ENCODE measurements at regions not wholly inside any gene's neighbourhood (a gene's known extent, or its start where the extent isn't known, plus 50 kb on each side); places are given as distances from the start of the nearest gene placed in this dataset.

DNA sequence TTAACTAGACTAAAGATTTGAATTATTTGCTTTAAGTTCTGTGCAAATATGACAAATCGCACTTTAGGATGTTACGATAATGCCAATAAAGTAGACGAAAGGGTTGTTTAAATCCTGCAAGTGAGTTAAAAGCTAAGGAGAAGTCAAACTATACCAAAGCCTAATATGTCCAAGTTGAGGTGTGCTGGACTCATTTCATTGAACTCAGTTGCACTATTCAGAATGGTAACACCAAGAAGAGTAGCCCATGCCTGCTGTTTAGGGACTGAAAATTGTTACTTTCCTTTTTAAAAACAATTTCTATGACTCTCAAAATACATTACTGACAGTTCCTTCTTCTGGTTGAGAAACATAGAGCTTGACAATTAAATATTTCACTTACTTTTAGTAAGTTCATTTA lies 766.3 kb downstream of the DNAJB9 start:
- no peaks in the 10 kb centered on the region for H3K27me3 ChIP-seq (ENCODE audit: control insufficient read depth, insufficient read depth, low read length)
- no peak overlapping the region for H3K4me3 ChIP-seq (ENCODE audit: low read length)
- WGBS (ENCODE audit: insufficient coverage, insufficient read length), result no CpG with 5 or more reads among the region's 3 CpGs
- no peak overlapping the region for H3K27ac ChIP-seq (ENCODE audit: low read length)
- no peaks in the 10 kb centered on the region for H3K9me3 ChIP-seq (ENCODE audit: control insufficient read depth, insufficient read depth, low read length)
- DNase-seq (ENCODE audit: low read depth, low spot score), result no peak
- no peaks in the 10 kb centered on the region for H3K36me3 ChIP-seq (ENCODE audit: control insufficient read depth, insufficient read depth, low read length)
- no peaks in the 10 kb centered on the region for H3K4me1 ChIP-seq (ENCODE audit: control insufficient read depth, insufficient read depth, low read length)

DNA sequence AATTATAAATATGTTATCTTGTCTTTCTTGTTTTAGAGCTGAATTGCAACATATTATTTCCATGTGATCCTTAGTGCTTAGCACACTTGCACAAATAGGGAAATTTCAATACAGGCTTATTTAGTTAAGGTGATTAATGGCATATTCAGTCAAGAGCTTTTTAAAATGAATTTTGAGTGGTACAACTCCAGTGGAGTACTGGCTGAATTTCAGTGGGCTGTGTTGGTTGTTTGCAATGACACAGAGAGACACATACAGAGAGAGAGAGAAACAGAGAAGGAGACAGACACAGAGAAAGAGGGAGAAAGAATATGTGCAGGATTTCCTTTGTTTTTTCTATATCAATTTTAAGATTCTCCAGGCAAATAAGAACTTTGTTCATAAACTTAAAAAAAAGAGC lies 766.9 kb downstream of the DNAJB9 start:
- no peak overlapping the region for H3K4me3 ChIP-seq (ENCODE audit: low read length)
- H3K27me3 ChIP-seq (ENCODE audit: control insufficient read depth, insufficient read depth, low read length), result no peaks in the 10 kb centered on the region
- no peaks in the 10 kb centered on the region for H3K36me3 ChIP-seq (ENCODE audit: control insufficient read depth, insufficient read depth, low read length)
- no peak overlapping the region for H3K27ac ChIP-seq (ENCODE audit: low read length)
- H3K9me3 ChIP-seq (ENCODE audit: control insufficient read depth, insufficient read depth, low read length), result no peaks in the 10 kb centered on the region
- H3K4me1 ChIP-seq (ENCODE audit: control insufficient read depth, insufficient read depth, low read length), result no peaks in the 10 kb centered on the region
- DNase-seq (ENCODE audit: low read depth, low spot score), result no peak

DNA sequence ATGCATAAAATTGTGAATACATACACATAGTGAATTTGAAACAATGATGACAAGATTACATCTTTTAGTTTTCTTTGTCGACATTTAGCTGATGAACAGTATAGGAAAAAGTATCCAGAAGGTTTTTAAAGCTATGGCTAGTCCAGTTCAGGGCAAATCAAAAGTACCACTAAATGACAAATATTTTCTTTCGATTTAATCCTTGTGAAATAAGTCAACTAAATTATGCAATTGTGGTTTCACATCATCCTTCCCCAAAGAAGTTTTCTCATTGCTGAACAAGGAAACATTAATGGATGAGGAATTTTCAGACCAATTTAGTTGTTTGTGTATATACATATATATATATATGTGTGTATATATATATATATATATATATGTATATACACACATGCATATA lies 774.0 kb downstream of the DNAJB9 start:
- H3K36me3 ChIP-seq (ENCODE audit: control insufficient read depth, insufficient read depth, low read length), result no peaks in the 10 kb centered on the region
- no peak overlapping the region for H3K4me3 ChIP-seq (ENCODE audit: low read length)
- no peak overlapping the region for H3K27ac ChIP-seq (ENCODE audit: low read length)
- H3K4me1 ChIP-seq (ENCODE audit: control insufficient read depth, insufficient read depth, low read length), result no peaks in the 10 kb centered on the region
- H3K9me3 ChIP-seq (ENCODE audit: control insufficient read depth, insufficient read depth, low read length), result no peaks in the 10 kb centered on the region
- DNase-seq (ENCODE audit: low read depth, low spot score), result no peak
- H3K27me3 ChIP-seq (ENCODE audit: control insufficient read depth, insufficient read depth, low read length), result no peaks in the 10 kb centered on the region
- WGBS (ENCODE audit: insufficient coverage, insufficient read length), result no CpG with 5 or more reads among the region's 2 CpGs

DNA sequence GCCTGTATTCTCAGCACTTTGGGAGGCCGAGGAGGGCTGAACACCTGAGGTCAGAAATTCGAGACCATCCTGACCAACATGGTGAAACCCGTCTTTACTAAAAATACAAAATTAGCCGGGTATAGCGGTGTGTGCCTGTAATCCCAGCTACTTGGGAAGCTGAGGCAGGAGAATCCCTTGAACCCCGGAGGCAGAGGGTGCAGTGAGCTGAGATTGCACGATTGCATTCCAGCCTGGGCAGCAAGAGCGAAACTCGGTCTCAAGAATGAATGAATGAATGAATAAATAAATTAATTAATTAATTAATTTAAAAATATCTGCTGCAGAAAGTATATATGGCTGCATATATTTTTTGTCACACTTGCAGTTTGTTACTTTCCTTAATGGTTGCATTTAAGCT lies 781.8 kb downstream of the DNAJB9 start:
- Histone ChIP-seq H3K27me3 (ENCODE audit: control insufficient read depth, insufficient read depth, low read length) (no peaks in the 10 kb centered on the region), H3K4me1 (ENCODE audit: control insufficient read depth, insufficient read depth, low read length) (no peaks in the 10 kb centered on the region), H3K4me3 (ENCODE audit: low read length) (no peak overlapping the region), H3K9me3 (ENCODE audit: control insufficient read depth, insufficient read depth, low read length) (no peaks in the 10 kb centered on the region), H3K36me3 (ENCODE audit: control insufficient read depth, insufficient read depth, low read length) (no peaks in the 10 kb centered on the region), H3K27ac (ENCODE audit: low read length) (no peak overlapping the region)
- no peak for DNase-seq (ENCODE audit: low read depth, low spot score)
- WGBS (ENCODE audit: insufficient coverage, insufficient read length), result no CpG with 5 or more reads among the region's 9 CpGs

DNA sequence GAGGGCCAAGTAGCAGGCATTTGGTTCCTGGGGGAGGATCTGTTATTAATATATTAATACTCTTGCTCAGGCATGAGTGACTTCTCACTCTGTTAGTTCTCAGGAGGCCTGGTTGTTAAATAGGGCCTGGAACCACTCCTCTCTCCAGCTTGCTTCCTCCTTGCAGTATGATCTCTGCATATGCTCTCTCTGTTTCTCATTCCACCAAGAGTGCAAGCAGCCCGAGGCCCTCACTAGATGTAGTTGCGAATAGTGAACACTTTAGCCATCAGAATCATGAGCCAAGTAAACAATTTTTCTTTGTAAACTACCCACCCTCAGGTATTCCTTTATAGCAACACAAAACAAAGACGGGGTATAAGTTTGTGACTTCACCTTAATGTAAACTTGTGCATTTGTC lies 784.3 kb downstream of the DNAJB9 start:
- no CpG with 5 or more reads among the region's 3 CpGs for WGBS (ENCODE audit: insufficient coverage, insufficient read length)

DNA sequence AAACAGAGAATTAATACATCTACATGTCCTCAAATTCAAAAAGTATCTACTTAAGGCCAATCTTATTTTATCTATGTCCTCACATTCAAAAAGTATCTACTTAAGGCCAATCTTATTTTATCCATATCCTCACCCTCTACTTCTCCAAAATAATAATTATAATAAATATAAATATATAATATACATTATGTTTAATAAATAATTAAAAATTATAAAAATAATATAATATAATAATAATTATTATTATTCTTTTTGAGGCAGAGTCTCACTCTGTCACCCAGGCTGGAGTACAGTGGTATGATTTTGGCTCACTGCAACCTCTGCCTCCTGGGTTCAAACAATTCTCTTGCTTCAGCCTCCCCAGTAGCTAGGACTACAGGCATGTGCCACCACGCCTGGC lies 784.9 kb downstream of the DNAJB9 start:
- WGBS (ENCODE audit: insufficient coverage, insufficient read length), result no CpG with 5 or more reads among the region's 1 CpG
- no peak for DNase-seq (ENCODE audit: low read depth, low spot score)
- no peak overlapping the region for H3K4me3 ChIP-seq (ENCODE audit: low read length)
- no peaks in the 10 kb centered on the region for H3K27me3 ChIP-seq (ENCODE audit: control insufficient read depth, insufficient read depth, low read length)
- H3K36me3 ChIP-seq (ENCODE audit: control insufficient read depth, insufficient read depth, low read length), result no peaks in the 10 kb centered on the region
- no peak overlapping the region for H3K27ac ChIP-seq (ENCODE audit: low read length)
- H3K9me3 ChIP-seq (ENCODE audit: control insufficient read depth, insufficient read depth, low read length), result no peaks in the 10 kb centered on the region
- H3K4me1 ChIP-seq (ENCODE audit: control insufficient read depth, insufficient read depth, low read length), result no peaks in the 10 kb centered on the region

More for the DNA sequence above, 784.3 kb downstream of the DNAJB9 start:
- Histone ChIP-seq H3K27ac (ENCODE audit: low read length) (no peak overlapping the region), H3K9me3 (ENCODE audit: control insufficient read depth, insufficient read depth, low read length) (no peaks in the 10 kb centered on the region), H3K27me3 (ENCODE audit: control insufficient read depth, insufficient read depth, low read length) (no peaks in the 10 kb centered on the region), H3K4me1 (ENCODE audit: control insufficient read depth, insufficient read depth, low read length) (no peaks in the 10 kb centered on the region), H3K36me3 (ENCODE audit: control insufficient read depth, insufficient read depth, low read length) (no peaks in the 10 kb centered on the region), H3K4me3 (ENCODE audit: low read length) (no peak overlapping the region)
- no peak for DNase-seq (ENCODE audit: low read depth, low spot score)

DNA sequence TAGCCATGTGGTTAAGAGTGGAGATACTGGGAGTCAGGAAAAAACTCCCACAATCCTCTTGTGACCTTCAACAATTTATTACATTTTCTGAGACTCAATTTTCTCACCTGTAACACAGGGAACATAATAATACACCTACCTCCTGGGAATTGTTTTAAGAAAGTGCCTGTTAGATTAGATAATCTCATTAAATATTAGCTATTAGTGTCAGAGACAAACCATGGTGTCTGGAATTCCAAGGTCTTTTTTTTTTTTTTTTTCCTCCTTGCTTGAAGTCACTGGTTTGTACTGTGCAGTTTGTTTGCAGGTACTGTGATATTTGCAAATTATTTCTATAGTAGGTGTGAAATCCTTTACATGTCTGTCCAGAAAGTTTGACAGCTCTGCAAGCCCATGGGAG lies 806.1 kb downstream of the DNAJB9 start:
- H3K4me1 ChIP-seq (ENCODE audit: control insufficient read depth, insufficient read depth, low read length), result no peaks in the 10 kb centered on the region
- no peak for DNase-seq (ENCODE audit: low read depth, low spot score)
- H3K9me3 ChIP-seq (ENCODE audit: control insufficient read depth, insufficient read depth, low read length), result no peaks in the 10 kb centered on the region
- no peak overlapping the region for H3K27ac ChIP-seq (ENCODE audit: low read length)
- H3K27me3 ChIP-seq (ENCODE audit: control insufficient read depth, insufficient read depth, low read length), result no peaks in the 10 kb centered on the region
- H3K36me3 ChIP-seq (ENCODE audit: control insufficient read depth, insufficient read depth, low read length), result no peaks in the 10 kb centered on the region
- no peak overlapping the region for H3K4me3 ChIP-seq (ENCODE audit: low read length)

DNA sequence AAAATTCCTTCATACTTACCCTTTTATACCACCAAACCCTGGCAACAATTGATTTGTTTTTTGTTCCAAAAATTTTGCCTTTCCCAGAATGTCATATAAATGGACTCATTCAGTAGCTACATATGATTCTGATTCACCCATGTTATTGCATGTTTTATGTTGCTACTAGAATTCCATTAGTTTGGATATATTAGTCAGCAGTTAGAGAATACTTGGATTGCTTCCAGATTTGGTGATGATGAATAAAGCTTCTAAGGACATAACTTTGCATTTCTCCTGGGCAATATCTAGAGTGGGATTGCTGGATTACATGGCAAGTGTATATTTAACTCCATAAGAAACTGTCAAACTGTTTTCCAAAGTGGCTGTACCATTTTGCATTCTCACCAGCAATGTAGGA lies 806.9 kb downstream of the DNAJB9 start:
- Histone ChIP-seq H3K9me3 (ENCODE audit: control insufficient read depth, insufficient read depth, low read length) (no peaks in the 10 kb centered on the region), H3K4me1 (ENCODE audit: control insufficient read depth, insufficient read depth, low read length) (no peaks in the 10 kb centered on the region), H3K4me3 (ENCODE audit: low read length) (no peak overlapping the region), H3K27ac (ENCODE audit: low read length) (no peak overlapping the region), H3K36me3 (ENCODE audit: control insufficient read depth, insufficient read depth, low read length) (no peaks in the 10 kb centered on the region), H3K27me3 (ENCODE audit: control insufficient read depth, insufficient read depth, low read length) (no peaks in the 10 kb centered on the region)
- DNase-seq (ENCODE audit: low read depth, low spot score), result no peak

DNA sequence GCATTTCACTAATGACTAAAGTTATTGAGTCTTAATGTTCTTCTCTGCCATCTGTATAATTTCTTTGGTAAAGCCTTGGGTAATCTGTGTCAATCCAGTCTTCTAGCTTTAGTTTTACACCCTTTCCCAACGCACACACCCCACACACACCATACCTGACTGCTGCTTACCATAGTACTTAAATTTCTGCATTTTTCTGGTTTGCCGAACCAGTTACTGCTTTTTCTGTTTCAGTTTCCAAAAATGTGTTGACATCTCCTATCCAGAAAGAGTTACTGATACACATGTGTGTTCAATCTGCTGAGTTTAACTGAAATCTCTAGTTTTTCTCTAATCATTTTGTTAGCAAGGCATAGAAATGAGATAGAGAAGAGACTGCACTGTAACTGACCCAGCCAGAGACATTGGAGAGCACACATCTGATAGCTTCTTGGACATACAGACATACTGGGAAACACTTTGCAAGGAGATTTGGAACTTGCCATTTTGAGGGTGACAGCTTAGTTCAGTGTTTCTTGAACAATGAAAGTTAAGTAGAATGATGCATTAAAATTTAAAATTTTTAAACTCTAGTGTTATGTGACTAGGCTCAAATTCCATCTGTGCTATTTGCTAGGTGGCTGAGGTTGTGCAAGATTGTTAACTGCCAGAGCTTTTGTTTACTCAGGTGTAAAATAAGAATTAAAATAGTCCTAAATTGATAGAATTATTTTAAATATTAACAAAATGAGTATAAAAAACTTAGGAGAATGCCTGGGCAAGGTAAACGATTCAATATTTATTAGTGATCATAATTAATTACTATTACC lies 807.6 kb downstream of the DNAJB9 start:
- Histone ChIP-seq H3K36me3 (ENCODE audit: control insufficient read depth, insufficient read depth, low read length) (no peaks in the 10 kb centered on the region), H3K27me3 (ENCODE audit: control insufficient read depth, insufficient read depth, low read length) (no peaks in the 10 kb centered on the region), H3K4me3 (ENCODE audit: low read length) (no peak overlapping the region), H3K4me1 (ENCODE audit: control insufficient read depth, insufficient read depth, low read length) (no peaks in the 10 kb centered on the region), H3K27ac (ENCODE audit: low read length) (no peak overlapping the region), H3K9me3 (ENCODE audit: control insufficient read depth, insufficient read depth, low read length) (no peaks in the 10 kb centered on the region)
- DNase-seq (ENCODE audit: low read depth, low spot score), result no peak
- no CpG with 5 or more reads among the region's 3 CpGs for WGBS (ENCODE audit: insufficient coverage, insufficient read length)

DNA sequence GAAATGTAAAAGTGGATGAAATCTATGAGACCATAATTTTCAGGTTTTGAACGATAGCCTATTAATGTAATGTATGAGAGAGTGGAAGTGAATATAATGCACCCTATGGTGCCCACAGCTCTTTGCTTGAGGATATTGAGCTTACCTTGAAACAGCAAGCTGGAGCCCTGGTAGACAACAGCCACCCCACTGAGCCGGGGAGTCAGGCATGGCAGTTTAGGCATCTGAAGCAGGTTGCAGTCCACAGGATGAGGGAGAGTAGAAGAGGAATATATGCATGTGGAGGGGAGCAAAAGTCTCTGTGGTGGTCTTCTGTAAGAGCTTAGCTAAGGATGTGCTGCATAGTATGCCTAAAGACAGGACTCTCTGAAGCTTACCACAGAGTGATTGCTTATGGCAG lies 817.3 kb downstream of the DNAJB9 start:
- Histone ChIP-seq H3K4me3 (ENCODE audit: low read length) (no peak overlapping the region), H3K27me3 (ENCODE audit: control insufficient read depth, insufficient read depth, low read length) (no peaks in the 10 kb centered on the region), H3K4me1 (ENCODE audit: control insufficient read depth, insufficient read depth, low read length) (no peaks in the 10 kb centered on the region), H3K27ac (ENCODE audit: low read length) (no peak overlapping the region), H3K9me3 (ENCODE audit: control insufficient read depth, insufficient read depth, low read length) (no peaks in the 10 kb centered on the region), H3K36me3 (ENCODE audit: control insufficient read depth, insufficient read depth, low read length) (no peaks in the 10 kb centered on the region)
- no peak for DNase-seq (ENCODE audit: low read depth, low spot score)
- no CpG with 5 or more reads among the region's 2 CpGs for WGBS (ENCODE audit: insufficient coverage, insufficient read length)

DNA sequence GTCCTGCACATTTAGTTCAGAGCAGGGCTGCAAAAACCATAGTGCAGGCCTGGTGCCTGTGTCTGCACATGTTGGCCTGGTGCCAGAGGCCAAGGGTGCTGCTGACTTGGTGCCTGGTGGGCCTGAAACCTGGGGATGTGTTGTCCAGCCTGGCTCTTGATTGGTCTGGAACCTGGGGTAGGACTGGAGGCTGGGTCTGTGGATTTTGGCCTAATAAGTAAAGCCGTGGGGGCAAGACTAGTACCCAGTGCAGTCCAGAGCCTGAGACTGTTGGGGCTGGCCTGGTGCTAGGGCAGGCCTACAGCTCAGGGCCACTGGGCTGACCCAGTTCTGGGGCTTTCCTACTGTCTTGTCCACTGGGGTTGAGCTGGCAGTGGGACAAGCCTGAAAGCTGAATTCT lies 817.9 kb downstream of the DNAJB9 start:
- no peak for DNase-seq (ENCODE audit: low read depth, low spot score)
- H3K9me3 ChIP-seq (ENCODE audit: control insufficient read depth, insufficient read depth, low read length), result no peaks in the 10 kb centered on the region
- WGBS (ENCODE audit: insufficient coverage, insufficient read length), result no CpG with 5 or more reads among the region's 1 CpG
- H3K27ac ChIP-seq (ENCODE audit: low read length), result no peak overlapping the region
- no peaks in the 10 kb centered on the region for H3K36me3 ChIP-seq (ENCODE audit: control insufficient read depth, insufficient read depth, low read length)
- H3K27me3 ChIP-seq (ENCODE audit: control insufficient read depth, insufficient read depth, low read length), result no peaks in the 10 kb centered on the region
- no peaks in the 10 kb centered on the region for H3K4me1 ChIP-seq (ENCODE audit: control insufficient read depth, insufficient read depth, low read length)
- no peak overlapping the region for H3K4me3 ChIP-seq (ENCODE audit: low read length)
